ENCODE measurements at regions not wholly inside any gene's neighbourhood (a gene's known extent, or its start where the extent isn't known, plus 50 kb on each side); places are given as distances from the start of the nearest gene placed in this dataset.

GRCh38 chr15:54998661-54999060 lies 198.1 kb downstream of the RSL24D1 start:
- WGBS (ENCODE audit: low lambda C conversion rate, missing lambda C conversion rate) = 100% methylated on average over 1 of the region's 1 CpG
- TF ChIP-seq, protein P1, sequence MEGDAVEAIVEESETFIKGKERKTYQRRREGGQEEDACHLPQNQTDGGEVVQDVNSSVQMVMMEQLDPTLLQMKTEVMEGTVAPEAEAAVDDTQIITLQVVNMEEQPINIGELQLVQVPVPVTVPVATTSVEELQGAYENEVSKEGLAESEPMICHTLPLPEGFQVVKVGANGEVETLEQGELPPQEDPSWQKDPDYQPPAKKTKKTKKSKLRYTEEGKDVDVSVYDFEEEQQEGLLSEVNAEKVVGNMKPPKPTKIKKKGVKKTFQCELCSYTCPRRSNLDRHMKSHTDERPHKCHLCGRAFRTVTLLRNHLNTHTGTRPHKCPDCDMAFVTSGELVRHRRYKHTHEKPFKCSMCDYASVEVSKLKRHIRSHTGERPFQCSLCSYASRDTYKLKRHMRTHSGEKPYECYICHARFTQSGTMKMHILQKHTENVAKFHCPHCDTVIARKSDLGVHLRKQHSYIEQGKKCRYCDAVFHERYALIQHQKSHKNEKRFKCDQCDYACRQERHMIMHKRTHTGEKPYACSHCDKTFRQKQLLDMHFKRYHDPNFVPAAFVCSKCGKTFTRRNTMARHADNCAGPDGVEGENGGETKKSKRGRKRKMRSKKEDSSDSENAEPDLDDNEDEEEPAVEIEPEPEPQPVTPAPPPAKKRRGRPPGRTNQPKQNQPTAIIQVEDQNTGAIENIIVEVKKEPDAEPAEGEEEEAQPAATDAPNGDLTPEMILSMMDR (IDR thresholded peaks at IDR 0.05; ENCODE audit: poor library complexity) = no peak
- TF ChIP-seq EZH2 (IDR thresholded peaks at IDR 0.05; ENCODE audit: borderline replicate concordance) (no peak), EZH2phosphoT487 (IDR thresholded peaks at IDR 0.05; ENCODE audit: low read depth, severe bottlenecking, unreplicated experiment) (no peak)

DNA sequence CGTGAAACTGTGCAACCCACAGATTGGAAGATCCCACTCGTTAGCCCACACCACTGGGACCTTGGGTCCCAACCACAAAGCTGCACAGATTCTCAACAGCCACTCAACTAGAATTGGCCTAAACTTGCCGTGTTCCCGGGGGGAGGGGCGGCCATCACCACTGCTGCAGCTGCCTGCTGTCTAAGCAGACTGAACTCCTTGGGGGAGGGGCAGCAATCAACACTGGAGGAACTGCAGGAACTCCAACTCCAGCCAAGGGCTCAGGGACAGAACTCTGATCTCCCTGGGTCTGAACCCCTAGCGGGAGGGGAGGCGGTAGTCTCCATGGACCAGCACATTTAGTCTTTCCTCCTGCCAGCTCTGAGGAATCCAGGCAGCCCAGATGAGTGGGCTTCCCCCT lies 205.9 kb downstream of the RSL24D1 start:
- Histone ChIP-seq H4K20me1 (ENCODE audit: insufficient read depth, poor library complexity, severe bottlenecking) (no peaks in the 10 kb centered on the region), H3K27ac (no peak overlapping the region), H3K27me3 (no peaks in the 10 kb centered on the region), H3K4me2 (no peak overlapping the region), H3K36me3 (replicated peaks; ENCODE audit: insufficient read depth, low read depth) (no peaks in the 10 kb centered on the region), H3K4me1 (ENCODE audit: insufficient read depth) (no peaks in the 10 kb centered on the region), H3K4me3 (no peak overlapping the region), H3K9me2 (replicated peaks; ENCODE audit: insufficient read depth) (no peaks in the 10 kb centered on the region), H3K79me2 (no peaks in the 10 kb centered on the region), H3K9me3 (ENCODE audit: low read depth) (no peaks in the 10 kb centered on the region), H2AFZ (no peak overlapping the region)
- 85% methylated on average over 7 of the region's 7 CpGs for WGBS (ENCODE audit: low lambda C conversion rate, missing lambda C conversion rate)
- no peak for DNase-seq (ENCODE audit: low spot score)
- TF ChIP-seq EZH2 (IDR thresholded peaks at IDR 0.05; ENCODE audit: borderline replicate concordance) (no peak), EZH2phosphoT487 (IDR thresholded peaks at IDR 0.05; ENCODE audit: low read depth, severe bottlenecking, unreplicated experiment) (no peak)
- TF ChIP-seq, protein P1 (IDR thresholded peaks at IDR 0.05; ENCODE audit: poor library complexity) = no peak

More at GRCh38 chr15:54998661-54999060, 198.1 kb downstream of the RSL24D1 start:
- Histone ChIP-seq H3K36me3 (replicated peaks; ENCODE audit: insufficient read depth, low read depth) (no peaks in the 10 kb centered on the region), H2AFZ (no peak overlapping the region), H3K4me1 (ENCODE audit: insufficient read depth) (no peaks in the 10 kb centered on the region), H3K79me2 (no peaks in the 10 kb centered on the region), H3K4me3 (no peak overlapping the region), H3K9me2 (replicated peaks; ENCODE audit: insufficient read depth) (no peaks in the 10 kb centered on the region), H3K4me2 (no peak overlapping the region), H3K27me3 (no peaks in the 10 kb centered on the region), H3K27ac (no peak overlapping the region), H3K9me3 (ENCODE audit: low read depth) (no peaks in the 10 kb centered on the region), H4K20me1 (ENCODE audit: insufficient read depth, poor library complexity, severe bottlenecking) (no peaks in the 10 kb centered on the region)
- DNase-seq (ENCODE audit: low spot score) = no peak

DNA sequence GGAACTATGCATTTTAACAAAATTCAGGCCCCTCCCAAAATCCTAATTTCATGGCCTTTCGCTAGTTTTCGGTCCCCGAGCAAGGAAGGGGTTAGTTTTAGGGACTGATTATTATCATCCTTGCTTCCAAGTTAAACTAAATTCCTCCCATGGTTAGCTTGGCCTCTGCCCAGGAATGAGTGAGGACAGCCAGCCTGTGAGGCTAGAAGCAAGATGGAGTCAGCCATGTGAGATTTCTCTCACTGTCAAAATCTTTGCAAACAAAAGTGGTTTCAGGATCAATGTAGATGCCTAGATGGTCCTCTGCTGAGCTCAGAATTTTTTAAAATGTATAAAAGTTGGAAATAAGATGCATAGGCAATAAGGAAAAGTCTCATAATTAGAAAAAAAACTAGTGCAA lies 208.9 kb downstream of the RSL24D1 start:
- DNase-seq (ENCODE audit: low spot score) = no peak

More for the DNA sequence above, 208.9 kb downstream of the RSL24D1 start:
- H3K4me3 ChIP-seq = no peak overlapping the region
- TF ChIP-seq EZH2phosphoT487 (IDR thresholded peaks at IDR 0.05; ENCODE audit: low read depth, severe bottlenecking, unreplicated experiment) (no peak), EZH2 (IDR thresholded peaks at IDR 0.05; ENCODE audit: borderline replicate concordance) (no peak)
- TF ChIP-seq, protein P1 (IDR thresholded peaks at IDR 0.05; ENCODE audit: poor library complexity) = no peak
- 89% methylated on average over 3 of the region's 3 CpGs for WGBS (ENCODE audit: low lambda C conversion rate, missing lambda C conversion rate)
- no peaks in the 10 kb centered on the region for H3K9me2 ChIP-seq (replicated peaks; ENCODE audit: insufficient read depth)
- no peak overlapping the region for H3K27ac ChIP-seq
- H3K36me3 ChIP-seq (replicated peaks; ENCODE audit: insufficient read depth, low read depth) = no peaks in the 10 kb centered on the region
- no peak overlapping the region for H2AFZ ChIP-seq
- H3K27me3 ChIP-seq = no peaks in the 10 kb centered on the region
- H3K9me3 ChIP-seq (ENCODE audit: low read depth) = no peaks in the 10 kb centered on the region
- no peak overlapping the region for H3K4me2 ChIP-seq
- no peaks in the 10 kb centered on the region for H4K20me1 ChIP-seq (ENCODE audit: insufficient read depth, poor library complexity, severe bottlenecking)
- H3K4me1 ChIP-seq (ENCODE audit: insufficient read depth) = no peaks in the 10 kb centered on the region
- no peaks in the 10 kb centered on the region for H3K79me2 ChIP-seq

All from hepatocyte (in vitro differentiated cells).